ENCODE measurements at regions not wholly inside any gene's neighbourhood (a gene's known extent, or its start where the extent isn't known, plus 50 kb on each side); places are given as distances from the start of the nearest gene placed in this dataset.

GRCh38 chr1:222068101-222068500 lies 326.2 kb upstream of the DUSP10 start:
- no peaks in the 10 kb centered on the region for H4K20me1 ChIP-seq (ENCODE audit: low read length)
- CTCF ChIA-PET, result no interaction called here
- H3F3A ChIP-seq (ENCODE audit: low read length, unreplicated experiment), result no peaks in the 10 kb centered on the region
- POLR2A ChIA-PET (ENCODE audit: unreplicated experiment), result no interaction called here
- ATAC-seq (no peak), DNase-seq (peak; percentile 63)
- H3K4me3 ChIP-seq (ENCODE audit: low read length), result no peak overlapping the region
- no TSS peak for BruUV-seq (replicated peaks)
- intact Hi-C loops (cut with micrococcal nuclease), result no loop called here
- H3K9me3 ChIP-seq (ENCODE audit: low read length), result peaks cover 26% of the 10 kb centered on the region
- H3K9me2 ChIP-seq (replicated peaks; ENCODE audit: low read length), result 0 out of 2 replicates have a peak, but pooled peaks cover 4% of the 10 kb centered on the region
- H3K9ac ChIP-seq (ENCODE audit: low read length), result no peak overlapping the region
- H3K79me2 ChIP-seq (ENCODE audit: low read length), result no peaks in the 10 kb centered on the region
- no peaks in the 10 kb centered on the region for H3K27me3 ChIP-seq (ENCODE audit: low read length)
- no peak overlapping the region for H2AFZ ChIP-seq (ENCODE audit: low read length)
- no peak overlapping the region for H3K4me2 ChIP-seq (ENCODE audit: low read length)
- no peaks in the 10 kb centered on the region for H3K36me3 ChIP-seq (ENCODE audit: low read depth, low read length)
- H3K27ac ChIP-seq (ENCODE audit: low read length), result 0 out of 2 replicates have a peak overlapping the region, but pooled peaks have one; percentile 8
- H3K4me1 ChIP-seq (ENCODE audit: insufficient read depth, low read length), result peaks cover 15% of the 10 kb centered on the region
- TF ChIP-seq EZH2phosphoT487 (IDR thresholded peaks at IDR 0.05; ENCODE audit: borderline replicate concordance, low read length) (no peak), EZH2 (IDR thresholded peaks at IDR 0.05; ENCODE audit: low read length, unreplicated experiment) (no peak), CTCF (conservative IDR thresholded peaks at IDR 0.05; ENCODE audit: low read depth, low read length) (no peak)

GRCh38 chr1:222066539-222066938 lies 324.6 kb upstream of the DUSP10 start:
- no peak for TF ChIP-seq EZH2phosphoT487 (IDR thresholded peaks at IDR 0.05; ENCODE audit: borderline replicate concordance, low read length)
- no peak for TF ChIP-seq CTCF (conservative IDR thresholded peaks at IDR 0.05; ENCODE audit: low read depth, low read length)
- no peak for TF ChIP-seq EZH2 (IDR thresholded peaks at IDR 0.05; ENCODE audit: low read length, unreplicated experiment)
- H3K9me2 ChIP-seq (replicated peaks; ENCODE audit: low read length), result 0 out of 2 replicates have a peak, but pooled peaks cover 4% of the 10 kb centered on the region
- no peak overlapping the region for H3K9ac ChIP-seq (ENCODE audit: low read length)
- DNase-seq (no peak), ATAC-seq (no peak)
- no peak overlapping the region for H3K4me3 ChIP-seq (ENCODE audit: low read length)
- no peaks in the 10 kb centered on the region for H3K79me2 ChIP-seq (ENCODE audit: low read length)
- CTCF ChIA-PET, result no interaction called here
- intact Hi-C loops (cut with micrococcal nuclease), result no loop called here
- no peak overlapping the region for H3K4me2 ChIP-seq (ENCODE audit: low read length)
- H3K27ac ChIP-seq (ENCODE audit: low read length), result no peak overlapping the region
- peaks cover 15% of the 10 kb centered on the region for H3K4me1 ChIP-seq (ENCODE audit: insufficient read depth, low read length)
- H3K9me3 ChIP-seq (ENCODE audit: low read length), result peaks cover 26% of the 10 kb centered on the region
- BruUV-seq (replicated peaks), result no TSS peak
- H2AFZ ChIP-seq (ENCODE audit: low read length), result no peak overlapping the region
- no peaks in the 10 kb centered on the region for H4K20me1 ChIP-seq (ENCODE audit: low read length)
- POLR2A ChIA-PET (ENCODE audit: unreplicated experiment), result no interaction called here
- no peaks in the 10 kb centered on the region for H3K27me3 ChIP-seq (ENCODE audit: low read length)
- H3F3A ChIP-seq (ENCODE audit: low read length, unreplicated experiment), result no peaks in the 10 kb centered on the region
- H3K36me3 ChIP-seq (ENCODE audit: low read depth, low read length), result no peaks in the 10 kb centered on the region

- Histone ChIP-seq H3K27me3 (ENCODE audit: low read length) (no peaks in the 10 kb centered on the region), H4K20me1 (ENCODE audit: low read length) (no peaks in the 10 kb centered on the region), H3K4me3 (ENCODE audit: low read length) (no peak overlapping the region), H3K9ac (ENCODE audit: low read length) (no peak overlapping the region), H3K9me2 (replicated peaks; ENCODE audit: low read length) (no peaks in the 10 kb centered on the region), H2AFZ (ENCODE audit: low read length) (no peak overlapping the region), H3F3A (ENCODE audit: low read length, unreplicated experiment) (no peaks in the 10 kb centered on the region), H3K4me2 (ENCODE audit: low read length) (no peak overlapping the region), H3K27ac (ENCODE audit: low read length) (no peak overlapping the region), H3K9me3 (ENCODE audit: low read length) (peaks cover 26% of the 10 kb centered on the region), H3K4me1 (ENCODE audit: insufficient read depth, low read length) (peaks cover 15% of the 10 kb centered on the region), H3K79me2 (ENCODE audit: low read length) (no peaks in the 10 kb centered on the region), H3K36me3 (ENCODE audit: low read depth, low read length) (no peaks in the 10 kb centered on the region)
- ChIA-PET CTCF (no interaction called here), POLR2A (ENCODE audit: unreplicated experiment) (no interaction called here)
- TF ChIP-seq EZH2phosphoT487 (IDR thresholded peaks at IDR 0.05; ENCODE audit: borderline replicate concordance, low read length) (no peak), EZH2 (IDR thresholded peaks at IDR 0.05; ENCODE audit: low read length, unreplicated experiment) (no peak), CTCF (conservative IDR thresholded peaks at IDR 0.05; ENCODE audit: low read depth, low read length) (no peak)
- no TSS peak for BruUV-seq (replicated peaks)
- ATAC-seq (no peak), DNase-seq (no peak)
- intact Hi-C loops (cut with micrococcal nuclease), result no loop called here
Observed at GRCh38 chr1:222065234-222065633, 323.3 kb upstream of the DUSP10 start.

All from PC-3 (cell line).